Psoas muscle (tissue), 7 donors: ENCODE measurements at regions not wholly inside any gene's neighbourhood (a gene's known extent, or its start where the extent isn't known, plus 50 kb on each side); places are given as distances from the start of the nearest gene placed in this dataset.

Experiments used
- ATAC-seq, 4 donors: fragments of 200-7000 bp; cut with Tn5 transposase; one replicate each; pipeline ENCODE4 v1.9.1; 2020; ENCODE audit warnings: moderate library complexity in 3 of 4, mild to moderate bottlenecking in 2 of 4
- DNase-seq, 2 donors: peaks; one replicate each; pipeline ENCODE4 v3.0.0-alpha.2; 2020
- H3K27ac ChIP-seq: fragments of 200-600 bp; one replicate; pipeline ENCODE4 v1.8.0; 2022
- H3K27me3 ChIP-seq, 3 donors: fragments of 200-600 bp in 1 of 3; one replicate each; pipeline versions ENCODE4 v1.6.1 to v1.8.0; 2013 to 2022; ENCODE audit warnings: low read length in 2 of 3, mild to moderate bottlenecking in 2 of 3, moderate library complexity in 1 of 3; ENCODE audit not compliant: insufficient read depth in 3 of 3
- H3K36me3 ChIP-seq, 2 donors: fragments of 200-600 bp in 1 of 2; one replicate each; pipeline versions ENCODE4 v1.6.1 to v1.8.0; 2013 to 2022; ENCODE audit warnings: low read depth in 1 of 2, mild to moderate bottlenecking in 1 of 2, moderate library complexity in 1 of 2; ENCODE audit not compliant: insufficient read depth in 1 of 2
- H3K4me1 ChIP-seq: fragments of 200-600 bp; one replicate; pipeline ENCODE4 v1.8.0; 2022
- H3K4me3 ChIP-seq: fragments of 200-600 bp; one replicate; pipeline ENCODE4 v1.8.0; 2022; ENCODE audit warnings: mild to moderate bottlenecking
- H3K9me3 ChIP-seq: fragments of 200-600 bp; one replicate; pipeline ENCODE4 v1.8.0; 2022
- CTCF ChIP-seq: fragments of 200-600 bp; IDR thresholded peaks from one replicate; pipeline ENCODE4 v1.8.0; 2022; ENCODE audit warnings: antibody characterized with exemption
- WGBS, 3 donors: extraction: QIAGEN DNeasy Blood & Tissue Kit; methylation state at CpG; one replicate each; pipeline versions ENCODE4 v1.1.6 to v1.1.7; 2013; 5-methylcytosine and 5-hydroxymethylcytosine counted together
- intact Hi-C, 2 donors: fragments of 100-400 bp; cut with DNase I; formaldehyde crosslinking; loops; one replicate each; pipeline versions ENCODE4 v1.11.0 to v1.14.2; 2022
- donor health status: healthy with polysubstance abuse.
- donor health status: DM: no; HTN: no; CAD: no; lungs with moderate emphysema.
- donor health status: Bipolar disorder and iron deficiency.
- donor health status: healthy.
- donor health status: DM: yes; HTN: yes; CAD: no.
- donor health status: DM: no; HTN: no; CAD: no.
- donor health status: DM: yes; HTN: yes; CAD: no.

- no peak for DNase-seq
- Histone ChIP-seq H3K27ac (no peak overlapping the region), H3K9me3 (no peaks in the 10 kb centered on the region), H3K36me3 (no peaks in the 10 kb centered on the region), H3K27me3 (no peaks in the 10 kb centered on the region), H3K4me3 (no peak overlapping the region), H3K4me1 (no peaks in the 10 kb centered on the region)
- 58 to 68% (median 65%) methylated on average over 12 of the region's 12 CpGs for WGBS, 3 donors
- no peak for TF ChIP-seq CTCF
- no peak for ATAC-seq
- intact Hi-C loops: no loop called here
Measured at GRCh38 chr19:31002518-31003244, 346.6 kb downstream of the TSHZ3 start.

- H3K36me3 ChIP-seq: no peaks in the 10 kb centered on the region
- no peaks in the 10 kb centered on the region for H3K27me3 ChIP-seq
- H3K9me3 ChIP-seq: no peaks in the 10 kb centered on the region
- DNase-seq (no peak), ATAC-seq (no peak)
- H3K27ac ChIP-seq: no peak overlapping the region
- intact Hi-C loops: no loop called here
- H3K4me3 ChIP-seq: no peak overlapping the region
- no peak for TF ChIP-seq CTCF
- H3K4me1 ChIP-seq: no peaks in the 10 kb centered on the region
- WGBS, 3 donors: 66 to 68% (median 67%) methylated on average over 11 of the region's 11 CpGs
Measured at GRCh38 chr19:31001991-31002390, 347.2 kb downstream of the TSHZ3 start.

DNA sequence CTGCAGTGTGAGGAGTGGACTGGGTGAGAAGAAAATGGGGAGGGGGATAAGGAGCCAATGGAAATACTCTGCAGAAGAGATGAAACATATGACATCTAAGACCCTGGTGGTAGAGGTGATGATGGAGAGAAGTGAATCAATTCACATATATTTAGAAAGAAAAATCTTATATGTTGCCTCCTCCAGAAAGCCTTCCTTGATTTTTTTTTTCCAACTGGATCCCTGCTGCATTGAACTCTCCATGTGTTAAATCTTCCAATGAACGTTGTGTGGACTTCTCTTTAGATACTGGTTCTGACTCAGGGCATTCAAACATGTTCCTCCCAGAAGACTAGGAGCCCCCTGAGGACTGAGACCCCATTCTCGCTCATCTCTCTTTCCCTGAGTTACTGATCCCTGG is 348.3 kb downstream of the TSHZ3 start:
- Histone ChIP-seq H3K36me3 (no peaks in the 10 kb centered on the region), H3K27me3 (no peaks in the 10 kb centered on the region), H3K4me1 (no peaks in the 10 kb centered on the region), H3K9me3 (no peaks in the 10 kb centered on the region), H3K27ac (no peak overlapping the region), H3K4me3 (no peak overlapping the region)
- no peak for ATAC-seq
- no peak for TF ChIP-seq CTCF
- DNase-seq: no peak
- WGBS, 3 donors: 43 to 75% (median 63%) methylated on average over 2 of the region's 2 CpGs
- intact Hi-C loops: no loop called here

- WGBS, 3 donors: 80 to 92% (median 88%) methylated on average over 2 of the region's 2 CpGs
- H3K4me3 ChIP-seq: no peak overlapping the region
- no peak overlapping the region for H3K27ac ChIP-seq
- H3K36me3 ChIP-seq: no peaks in the 10 kb centered on the region
- intact Hi-C loops: no loop called here
- no peaks in the 10 kb centered on the region for H3K4me1 ChIP-seq
- DNase-seq (no peak), ATAC-seq (no peak)
- H3K27me3 ChIP-seq: no peaks in the 10 kb centered on the region
- no peaks in the 10 kb centered on the region for H3K9me3 ChIP-seq
- no peak for TF ChIP-seq CTCF
Measured at GRCh38 chr19:30999726-31000125, 349.5 kb downstream of the TSHZ3 start.

- ATAC-seq: no peak
- Histone ChIP-seq H3K9me3 (no peaks in the 10 kb centered on the region), H3K27me3 (no peaks in the 10 kb centered on the region), H3K4me1 (no peaks in the 10 kb centered on the region), H3K27ac (no peak overlapping the region), H3K4me3 (no peak overlapping the region), H3K36me3 (no peaks in the 10 kb centered on the region)
- no peak for DNase-seq
- WGBS, 3 donors: 56 to 81% (median 70%) methylated on average over 4 of the region's 4 CpGs
- intact Hi-C loops: no loop called here
- no peak for TF ChIP-seq CTCF
Measured at GRCh38 chr19:30997222-30997621, 352.0 kb downstream of the TSHZ3 start.
